Muscle layer of colon (tissue), 2 donors: ENCODE measurements at regions not wholly inside any gene's neighbourhood (a gene's known extent, or its start where the extent isn't known, plus 50 kb on each side); places are given as distances from the start of the nearest gene placed in this dataset.

Experiments
- H3K27ac ChIP-seq: one replicate; pipeline ENCODE4 v1.7.0; 2013; ENCODE audit warnings: low read depth, mild to moderate bottlenecking, low read length, moderate library complexity
- H3K27me3 ChIP-seq, 2 donors: one replicate each; pipeline ENCODE4 v1.7.0; 2013; ENCODE audit warnings: low read length in 2 of 2, mild to moderate bottlenecking in 2 of 2; ENCODE audit not compliant: insufficient read depth in 2 of 2, control insufficient read depth in 1 of 2
- H3K36me3 ChIP-seq: one replicate; pipeline ENCODE4 v1.7.0; 2013; ENCODE audit warnings: mild to moderate bottlenecking, low read length; ENCODE audit not compliant: insufficient read depth
- H3K4me1 ChIP-seq: one replicate; pipeline ENCODE4 v1.7.0; 2013; ENCODE audit warnings: mild to moderate bottlenecking, low read length; ENCODE audit not compliant: insufficient read depth
- H3K4me3 ChIP-seq, 2 donors: one replicate each; pipeline ENCODE4 v1.7.0; 2013; ENCODE audit warnings: low read length in 2 of 2, low read depth in 1 of 2, mild to moderate bottlenecking in 1 of 2, moderate library complexity in 1 of 2
- H3K9ac ChIP-seq: one replicate; pipeline ENCODE4 v1.7.0; 2013; ENCODE audit warnings: low read length
- H3K9me3 ChIP-seq: one replicate; pipeline ENCODE4 v1.7.0; 2013; ENCODE audit warnings: mild to moderate bottlenecking, low read length
- donor health status: abdominal sarcoma.
- donor health status: Adenocarcinoma of cecum.

- Histone ChIP-seq H3K9ac (no peak overlapping the region), H3K27me3 (no peaks in the 10 kb centered on the region), H3K36me3 (no peaks in the 10 kb centered on the region), H3K4me1 (no peaks in the 10 kb centered on the region), H3K27ac (no peak overlapping the region), H3K9me3 (no peaks in the 10 kb centered on the region), H3K4me3 (no peak overlapping the region)
Measured at GRCh38 chr14:85042301-85042700, 487.6 kb upstream of the FLRT2 start.

GRCh38 chr14:85050180-85050579, 479.8 kb upstream of the FLRT2 start:
- Histone ChIP-seq H3K4me1 (no peaks in the 10 kb centered on the region), H3K27ac (no peak overlapping the region), H3K9ac (no peak overlapping the region), H3K4me3 (no peak overlapping the region), H3K9me3 (no peaks in the 10 kb centered on the region), H3K36me3 (no peaks in the 10 kb centered on the region), H3K27me3 (no peaks in the 10 kb centered on the region)

DNA sequence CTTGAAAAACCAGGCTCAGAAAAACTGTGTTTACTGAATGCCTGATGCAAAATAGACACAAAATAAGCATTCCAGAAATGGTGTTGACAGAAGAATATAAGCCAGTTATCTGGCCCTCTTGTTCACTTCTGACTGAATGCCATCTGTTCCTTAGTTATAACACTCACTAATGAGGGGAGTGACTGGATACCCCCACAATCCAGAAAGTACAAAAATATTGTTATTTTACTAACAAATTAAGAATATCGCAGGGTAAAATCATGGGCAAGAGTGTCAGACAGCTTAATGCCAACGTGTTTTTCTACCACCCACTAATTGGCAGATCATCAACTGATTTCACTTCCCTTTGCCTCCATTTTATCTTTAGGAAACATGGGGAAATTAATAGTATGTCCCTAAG, 477.3 kb upstream of the FLRT2 start:
- H3K9me3 ChIP-seq = no peaks in the 10 kb centered on the region
- H3K27me3 ChIP-seq = no peaks in the 10 kb centered on the region

DNA sequence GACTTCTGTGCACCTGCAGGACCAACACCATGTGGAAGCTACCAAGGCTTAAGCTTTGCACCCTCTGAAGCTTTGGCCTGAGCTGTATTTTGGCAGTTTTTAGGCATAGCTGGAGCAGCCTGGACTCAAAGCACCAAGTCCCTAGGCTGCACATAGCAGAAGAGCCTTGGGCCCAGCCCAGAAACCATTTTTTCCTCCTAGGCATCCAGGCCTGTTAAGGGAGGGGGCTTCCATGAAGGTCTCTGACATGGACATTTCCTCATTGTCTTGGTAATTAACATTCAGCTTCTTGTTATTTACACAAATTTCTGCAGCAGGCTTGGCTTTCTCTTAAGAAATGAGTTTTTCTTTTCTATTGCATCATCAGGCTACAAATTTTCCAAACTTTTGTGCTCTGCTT, 475.8 kb upstream of the FLRT2 start:
- no peaks in the 10 kb centered on the region for H3K4me1 ChIP-seq
- H3K27ac ChIP-seq = no peak overlapping the region
- no peak overlapping the region for H3K9ac ChIP-seq
- no peaks in the 10 kb centered on the region for H3K9me3 ChIP-seq
- no peak overlapping the region for H3K4me3 ChIP-seq
- H3K36me3 ChIP-seq = no peaks in the 10 kb centered on the region
- H3K27me3 ChIP-seq = no peaks in the 10 kb centered on the region

More for the DNA sequence above, 477.3 kb upstream of the FLRT2 start:
- Histone ChIP-seq H3K27ac (no peak overlapping the region), H3K9ac (no peak overlapping the region), H3K4me1 (no peaks in the 10 kb centered on the region), H3K36me3 (no peaks in the 10 kb centered on the region), H3K4me3 (no peak overlapping the region)

- Histone ChIP-seq H3K9me3 (no peaks in the 10 kb centered on the region), H3K36me3 (no peaks in the 10 kb centered on the region), H3K27me3 (no peaks in the 10 kb centered on the region), H3K4me1 (no peaks in the 10 kb centered on the region), H3K27ac (no peak overlapping the region), H3K4me3 (no peak overlapping the region), H3K9ac (no peak overlapping the region)
Measured at GRCh38 chr14:85056267-85056666, 473.7 kb upstream of the FLRT2 start.

DNA sequence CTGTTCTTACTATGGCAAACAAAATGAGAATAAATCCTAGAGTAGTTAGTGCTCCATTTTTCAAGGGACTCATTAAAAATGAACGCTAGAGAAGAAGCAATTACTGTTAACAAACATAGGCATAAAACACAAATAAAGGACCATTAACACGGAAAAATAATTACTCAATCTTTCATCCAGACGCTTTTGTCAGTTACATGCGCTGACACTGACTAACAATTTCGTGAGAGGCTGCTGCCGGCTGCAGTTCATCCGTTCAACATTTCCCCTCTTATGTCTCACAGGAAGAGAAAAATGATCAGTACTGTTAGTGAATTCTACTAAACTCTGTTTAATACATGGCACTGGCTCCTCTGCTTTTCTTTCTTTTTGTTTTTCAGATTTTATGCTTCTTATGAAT, 472.7 kb upstream of the FLRT2 start:
- Histone ChIP-seq H3K4me3 (no peak overlapping the region), H3K4me1 (no peaks in the 10 kb centered on the region), H3K27me3 (no peaks in the 10 kb centered on the region), H3K27ac (no peak overlapping the region), H3K9me3 (no peaks in the 10 kb centered on the region), H3K36me3 (no peaks in the 10 kb centered on the region), H3K9ac (no peak overlapping the region)

DNA sequence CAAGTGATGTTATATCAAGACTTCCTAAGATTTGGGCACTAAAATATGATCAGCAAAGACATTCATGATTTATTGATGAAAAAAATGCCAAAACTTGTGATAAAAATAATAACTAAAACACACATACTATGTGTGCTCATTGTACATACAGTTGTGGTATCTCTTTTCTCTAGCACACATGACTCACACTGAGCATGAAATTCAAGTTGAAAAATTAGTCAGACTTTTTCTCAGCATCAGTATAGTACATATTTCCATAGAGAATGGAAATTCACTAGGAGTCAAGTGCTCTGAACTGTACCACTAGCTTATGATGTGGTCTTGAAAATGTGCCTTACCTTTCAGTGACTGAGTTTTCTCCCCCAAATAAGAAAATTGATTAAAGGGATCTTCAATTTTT, 471.8 kb upstream of the FLRT2 start:
- Histone ChIP-seq H3K27me3 (no peaks in the 10 kb centered on the region), H3K36me3 (no peaks in the 10 kb centered on the region), H3K9me3 (no peaks in the 10 kb centered on the region), H3K9ac (no peak overlapping the region), H3K4me3 (no peak overlapping the region), H3K4me1 (no peaks in the 10 kb centered on the region), H3K27ac (no peak overlapping the region)

GRCh38 chr14:85060121-85060520, 469.8 kb upstream of the FLRT2 start:
- Histone ChIP-seq H3K4me3 (no peak overlapping the region), H3K9me3 (no peaks in the 10 kb centered on the region), H3K27ac (no peak overlapping the region), H3K36me3 (no peaks in the 10 kb centered on the region), H3K27me3 (no peaks in the 10 kb centered on the region), H3K4me1 (no peaks in the 10 kb centered on the region), H3K9ac (no peak overlapping the region)

GRCh38 chr14:85061256-85061655, 468.7 kb upstream of the FLRT2 start:
- H3K9me3 ChIP-seq = no peaks in the 10 kb centered on the region

GRCh38 chr14:85063747-85064146, 466.2 kb upstream of the FLRT2 start:
- H3K36me3 ChIP-seq = no peaks in the 10 kb centered on the region
- no peak overlapping the region for H3K9ac ChIP-seq
- H3K4me3 ChIP-seq = no peak overlapping the region
- no peaks in the 10 kb centered on the region for H3K27me3 ChIP-seq
- H3K27ac ChIP-seq = no peak overlapping the region
- H3K9me3 ChIP-seq = no peaks in the 10 kb centered on the region
- no peaks in the 10 kb centered on the region for H3K4me1 ChIP-seq

More at GRCh38 chr14:85061256-85061655, 468.7 kb upstream of the FLRT2 start:
- Histone ChIP-seq H3K36me3 (no peaks in the 10 kb centered on the region), H3K4me3 (no peak overlapping the region), H3K27ac (no peak overlapping the region), H3K27me3 (no peaks in the 10 kb centered on the region), H3K9ac (no peak overlapping the region), H3K4me1 (no peaks in the 10 kb centered on the region)

DNA sequence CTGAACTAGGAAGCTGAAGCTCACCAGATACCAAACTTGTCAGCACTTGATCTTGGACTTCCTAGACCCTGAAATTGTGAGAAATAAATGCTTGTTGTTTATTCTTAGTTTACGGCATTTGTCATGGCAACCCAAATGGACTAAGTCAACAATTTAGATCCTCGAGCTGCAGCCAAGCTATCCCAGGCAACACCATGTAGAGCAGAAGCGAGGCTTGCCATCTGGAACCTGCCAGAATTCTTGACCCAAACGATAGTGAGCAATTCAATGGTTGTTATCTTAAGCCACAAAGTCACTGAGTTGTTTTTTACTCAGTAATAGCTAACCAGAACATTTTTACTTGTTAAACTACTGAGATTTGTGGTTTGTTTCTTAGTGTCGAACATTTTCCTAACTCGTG, 458.5 kb upstream of the FLRT2 start:
- Histone ChIP-seq H3K4me3 (no peak overlapping the region), H3K36me3 (no peaks in the 10 kb centered on the region), H3K9me3 (no peaks in the 10 kb centered on the region), H3K4me1 (no peaks in the 10 kb centered on the region), H3K9ac (no peak overlapping the region), H3K27ac (no peak overlapping the region), H3K27me3 (no peaks in the 10 kb centered on the region)

DNA sequence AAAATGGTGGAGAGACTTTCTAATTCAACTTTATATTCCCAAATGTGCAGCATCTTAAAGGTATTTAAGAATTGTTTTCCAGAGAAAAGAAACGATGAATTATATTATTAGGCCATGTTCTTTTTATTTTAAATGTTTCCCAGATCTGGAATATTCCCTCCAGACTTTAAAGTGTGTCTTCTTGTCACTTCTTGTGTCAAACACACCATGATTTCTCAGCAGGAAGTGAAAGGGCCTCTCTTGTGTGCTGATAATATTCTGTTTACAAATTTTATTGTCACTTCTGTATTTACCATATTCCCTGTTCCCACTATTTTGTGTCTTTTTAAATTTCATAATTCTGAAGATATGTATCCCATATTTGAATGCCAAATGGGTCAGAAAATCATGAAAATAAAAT, 455.0 kb upstream of the FLRT2 start:
- no peak overlapping the region for H3K9ac ChIP-seq
- no peaks in the 10 kb centered on the region for H3K4me1 ChIP-seq
- no peak overlapping the region for H3K27ac ChIP-seq
- no peaks in the 10 kb centered on the region for H3K36me3 ChIP-seq
- H3K27me3 ChIP-seq = no peaks in the 10 kb centered on the region
- no peak overlapping the region for H3K4me3 ChIP-seq
- H3K9me3 ChIP-seq = no peaks in the 10 kb centered on the region
